ENCODE measurements at regions not wholly inside any gene's neighbourhood (a gene's known extent, or its start where the extent isn't known, plus 50 kb on each side); places are given as distances from the start of the nearest gene placed in this dataset.

- FAIRE-seq, result no peak
Measured at GRCh38 chr20:7178004-7178403, 410.5 kb downstream of the BMP2 start.

GRCh38 chr20:7180256-7181045 is 413.0 kb downstream of the BMP2 start:
- FAIRE-seq, result no peak

GRCh38 chr20:7189231-7189630 is 421.7 kb downstream of the BMP2 start:
- no peak for FAIRE-seq

- no peak for FAIRE-seq
Measured at GRCh38 chr20:7193681-7194080, 426.2 kb downstream of the BMP2 start.

- FAIRE-seq, result no peak
Measured at GRCh38 chr20:7195704-7196103, 428.2 kb downstream of the BMP2 start.

GRCh38 chr20:7196481-7196880 is 429.0 kb downstream of the BMP2 start:
- no peak for FAIRE-seq

GRCh38 chr20:7199861-7200260 is 432.4 kb downstream of the BMP2 start:
- no peak for FAIRE-seq

GRCh38 chr20:7207186-7207798 is 439.8 kb downstream of the BMP2 start:
- FAIRE-seq, result no peak

GRCh38 chr20:7210910-7211309 is 443.4 kb downstream of the BMP2 start:
- no peak for FAIRE-seq

- no peak for FAIRE-seq
Measured at GRCh38 chr20:7214081-7214740, 446.7 kb downstream of the BMP2 start.

GRCh38 chr20:7217606-7218005 is 450.1 kb downstream of the BMP2 start:
- FAIRE-seq, result no peak

GRCh38 chr20:7220755-7221154 is 453.3 kb downstream of the BMP2 start:
- FAIRE-seq, result no peak

GRCh38 chr20:7226156-7226555 is 458.7 kb downstream of the BMP2 start:
- FAIRE-seq, result no peak

GRCh38 chr20:7231303-7231702 is 463.8 kb downstream of the BMP2 start:
- no peak for FAIRE-seq

GRCh38 chr20:7232796-7233195 is 465.3 kb downstream of the BMP2 start:
- no peak for FAIRE-seq

GRCh38 chr20:7237251-7237650 is 469.8 kb downstream of the BMP2 start:
- no peak for FAIRE-seq

GRCh38 chr20:7240490-7240889 is 473.0 kb downstream of the BMP2 start:
- no peak for FAIRE-seq

- no peak for FAIRE-seq
Measured at GRCh38 chr20:7248281-7249201, 481.1 kb downstream of the BMP2 start.

GRCh38 chr20:7250337-7250736 is 482.9 kb downstream of the BMP2 start:
- no peak for FAIRE-seq

- no peak for FAIRE-seq
Measured at GRCh38 chr20:7257099-7257498, 489.6 kb downstream of the BMP2 start.

- FAIRE-seq, result no peak
Measured at GRCh38 chr20:7257692-7258466, 490.4 kb downstream of the BMP2 start.

GRCh38 chr20:7262803-7263202 is 495.3 kb downstream of the BMP2 start:
- FAIRE-seq, result no peak

Measured in TTC549 (cell line).